ENCODE measurements at regions not wholly inside any gene's neighbourhood (a gene's known extent, or its start where the extent isn't known, plus 50 kb on each side); places are given as distances from the start of the nearest gene placed in this dataset.

DNA sequence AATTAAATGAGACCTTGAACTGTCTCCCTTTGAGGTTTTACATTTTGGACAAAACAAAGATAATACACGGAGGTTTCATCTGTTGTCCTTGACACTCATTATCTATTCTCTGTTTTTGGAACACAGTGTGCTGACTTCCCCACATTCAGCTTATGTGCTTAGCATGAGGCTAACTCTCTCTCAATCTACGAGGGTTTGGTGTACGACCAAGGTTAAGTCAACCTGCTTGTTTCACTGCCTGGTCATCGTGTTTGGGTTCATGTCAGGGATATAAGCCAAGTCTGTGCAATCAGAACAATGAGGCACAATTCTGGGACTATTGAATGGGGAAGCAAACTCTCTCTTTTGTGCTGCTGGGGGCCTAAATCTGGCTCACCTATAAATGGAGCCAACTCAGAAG is 328.5 kb upstream of the USP25 start:
- DNase-seq: no peak

DNA sequence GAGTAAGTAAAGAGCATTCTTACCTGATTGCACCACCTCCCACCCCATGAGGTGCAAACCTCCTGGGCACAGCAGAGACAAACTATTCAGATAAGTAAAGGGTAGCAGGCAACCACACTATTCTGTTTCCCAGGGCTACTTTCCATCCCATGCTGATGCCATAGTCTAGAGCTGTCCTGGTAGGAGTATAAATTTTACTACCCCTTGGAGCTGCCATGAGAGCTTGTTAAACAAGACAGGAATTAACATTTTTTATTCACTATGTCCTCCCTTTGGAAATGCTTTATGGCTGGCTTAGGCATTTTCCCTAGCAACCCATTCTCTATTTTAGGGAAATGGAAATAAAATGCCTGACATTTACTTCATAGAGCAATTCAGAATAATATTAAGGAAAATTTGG is 324.6 kb upstream of the USP25 start:
- DNase-seq: no peak

DNA sequence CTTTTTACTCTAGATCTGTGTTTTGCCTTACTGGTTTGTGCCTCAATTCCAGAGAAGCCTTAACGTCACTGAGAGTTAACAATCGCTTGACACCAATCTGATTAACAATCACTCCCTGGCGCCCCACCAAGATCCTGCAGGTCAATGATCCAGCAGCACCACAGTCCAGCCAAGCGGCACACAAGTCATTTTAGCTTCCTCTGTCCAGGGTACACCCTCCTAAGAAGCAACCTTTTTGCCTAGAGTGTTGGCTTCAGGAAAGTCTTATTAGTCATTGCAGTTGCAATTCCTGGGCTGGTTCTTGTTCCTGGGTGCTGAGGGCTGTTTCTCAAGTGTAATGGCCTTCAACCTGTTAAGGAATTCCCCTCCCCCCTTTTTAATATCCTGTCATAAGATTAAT is 323.0 kb upstream of the USP25 start:
- DNase-seq: no peak

DNA sequence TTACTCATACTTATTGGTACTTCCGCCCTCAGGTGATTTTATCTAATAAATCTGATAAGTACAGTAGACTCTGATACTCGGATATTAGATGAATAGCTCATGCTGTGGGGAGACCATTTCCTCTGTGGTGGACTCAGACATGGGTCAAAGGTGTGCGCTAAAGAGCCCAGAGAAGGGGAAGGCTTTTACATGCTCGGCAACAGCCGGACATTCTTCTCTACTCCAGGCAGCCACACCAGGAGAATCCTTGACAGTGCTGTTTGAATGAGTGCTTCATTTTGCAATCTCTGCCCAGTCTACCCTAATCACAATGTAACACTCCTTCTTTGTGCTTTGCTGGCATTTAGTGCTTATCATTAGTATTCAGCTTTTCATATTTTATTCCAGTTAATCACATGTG is 322.2 kb upstream of the USP25 start:
- DNase-seq: no peak

DNA sequence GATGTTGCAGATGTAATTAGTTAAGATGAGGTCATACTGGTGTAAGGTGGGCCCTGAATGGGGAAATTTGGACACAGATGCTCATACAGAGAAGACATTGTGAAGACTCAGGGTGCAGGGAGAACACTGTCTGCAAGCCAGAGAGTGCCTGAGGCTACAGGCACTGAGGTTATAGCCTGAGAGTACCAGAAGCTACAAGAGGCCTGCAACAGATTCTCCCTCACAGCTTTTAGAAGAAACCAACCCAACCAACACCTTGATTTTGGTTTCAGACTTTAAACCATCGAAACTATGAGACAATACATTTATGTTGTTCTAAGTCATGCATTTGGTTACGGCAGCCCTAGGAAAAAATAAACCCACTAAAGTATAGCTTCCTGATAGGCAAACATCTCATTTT is 321.7 kb upstream of the USP25 start:
- DNase-seq: no peak

DNA sequence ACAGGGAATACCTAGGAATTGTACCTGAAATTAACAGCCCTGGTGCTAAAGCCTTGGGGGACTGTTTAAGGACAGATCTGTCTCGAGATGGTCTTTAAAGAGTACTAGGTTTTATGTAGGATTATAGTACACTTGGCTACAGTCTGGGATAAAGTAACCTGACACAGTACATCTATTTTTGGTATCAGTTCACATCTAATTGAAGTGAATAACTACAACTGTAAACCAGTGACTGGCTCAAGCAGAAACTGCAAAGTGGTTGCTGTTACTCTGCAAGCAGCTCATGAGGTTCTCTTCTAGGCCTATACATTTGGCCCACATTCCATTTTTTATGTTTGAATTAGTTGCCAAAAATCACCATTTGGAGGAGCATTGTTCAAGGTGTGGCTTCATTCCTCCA is 320.8 kb upstream of the USP25 start:
- DNase-seq: no peak

DNA sequence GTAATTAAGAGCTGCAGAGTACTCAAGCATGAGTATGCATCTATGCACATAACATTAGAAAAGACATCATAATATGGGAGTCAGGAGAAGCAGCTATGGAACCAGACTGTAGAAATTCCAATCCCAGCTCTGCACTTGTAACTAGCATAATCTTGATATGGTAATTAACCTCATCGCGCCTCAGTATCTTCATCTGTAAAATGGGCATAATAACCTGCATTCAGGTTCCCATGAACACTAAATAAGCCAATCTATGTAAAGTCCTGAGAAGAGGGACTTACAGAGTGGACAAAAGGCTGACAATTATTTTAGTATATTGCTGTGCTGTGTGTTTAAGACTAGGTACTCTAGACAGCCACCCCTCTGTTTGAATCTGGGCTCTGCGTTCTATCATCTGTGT is 318.9 kb upstream of the USP25 start:
- no peak for DNase-seq

DNA sequence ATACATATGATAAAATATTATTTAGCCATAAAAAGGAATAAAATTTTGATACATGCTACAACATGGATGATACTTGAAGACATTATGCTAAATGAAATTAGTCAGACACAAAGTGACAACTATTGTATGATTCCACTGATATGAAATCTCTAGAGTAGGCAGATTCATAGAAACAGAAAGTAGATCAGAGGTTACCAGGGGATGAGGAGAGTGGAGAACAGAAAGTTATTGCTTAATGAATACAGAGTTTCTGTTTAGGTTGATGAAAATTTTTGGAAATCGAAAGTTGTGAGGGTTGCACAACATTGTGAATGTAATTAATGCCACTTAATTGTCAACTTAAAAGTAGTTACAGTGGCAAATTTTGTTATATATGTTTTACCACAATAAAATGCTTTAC is 315.7 kb upstream of the USP25 start:
- DNase-seq: no peak

DNA sequence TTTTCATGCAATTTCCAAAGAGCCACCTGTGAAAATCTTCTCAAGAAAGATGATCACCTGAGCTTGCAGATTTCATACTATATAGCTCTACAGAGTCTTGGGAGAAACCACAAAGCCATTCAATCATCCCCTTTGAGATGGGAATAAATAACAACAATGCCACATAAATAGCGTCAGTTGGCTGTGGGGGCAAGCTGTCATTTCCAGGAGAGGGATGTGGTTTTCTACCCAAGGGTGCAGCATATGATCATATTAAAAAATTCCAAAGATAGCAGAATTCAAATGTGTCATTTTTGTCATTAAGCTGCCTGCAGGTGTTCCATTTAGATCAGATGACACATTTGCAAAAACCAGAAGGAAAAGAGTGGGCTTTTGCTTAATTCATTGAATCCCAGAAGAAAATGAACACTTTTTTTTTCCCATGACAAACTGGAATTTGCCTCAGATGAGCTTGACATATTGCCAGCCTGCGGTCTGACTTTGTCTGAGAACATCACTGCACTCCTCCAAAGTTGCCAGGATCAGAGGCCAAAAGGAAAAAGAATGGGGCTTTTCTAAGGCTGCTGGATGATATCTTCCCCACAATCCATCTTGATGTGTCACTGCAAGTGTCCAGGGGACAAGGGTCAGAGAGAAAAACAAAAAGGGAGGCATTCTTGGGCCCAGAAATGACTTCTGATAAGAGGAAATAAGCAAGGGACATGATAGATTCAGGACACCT is 314.1 kb upstream of the USP25 start:
- DNase-seq: no peak

DNA sequence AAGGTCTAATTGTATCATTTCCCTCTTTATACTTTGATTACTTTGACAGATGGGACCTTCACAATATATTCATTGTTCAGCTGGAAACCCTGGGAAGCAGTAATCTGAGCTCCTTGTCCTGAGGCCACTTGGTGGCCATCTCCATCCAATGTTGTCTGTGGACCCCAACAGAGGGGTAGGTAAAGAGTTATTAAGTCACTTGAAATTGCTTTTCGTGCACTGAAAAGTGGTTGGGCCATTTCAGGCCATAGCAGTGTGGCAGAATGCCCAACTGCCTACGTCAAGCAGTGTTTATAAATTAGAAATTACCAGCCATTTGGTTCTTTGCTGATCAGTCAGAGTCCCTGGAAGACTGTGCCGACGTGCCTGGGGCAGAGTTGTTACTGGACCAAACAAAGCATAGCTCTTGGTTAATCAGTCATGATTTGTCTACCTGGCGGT is 308.3 kb upstream of the USP25 start:
- no peak for DNase-seq

DNA sequence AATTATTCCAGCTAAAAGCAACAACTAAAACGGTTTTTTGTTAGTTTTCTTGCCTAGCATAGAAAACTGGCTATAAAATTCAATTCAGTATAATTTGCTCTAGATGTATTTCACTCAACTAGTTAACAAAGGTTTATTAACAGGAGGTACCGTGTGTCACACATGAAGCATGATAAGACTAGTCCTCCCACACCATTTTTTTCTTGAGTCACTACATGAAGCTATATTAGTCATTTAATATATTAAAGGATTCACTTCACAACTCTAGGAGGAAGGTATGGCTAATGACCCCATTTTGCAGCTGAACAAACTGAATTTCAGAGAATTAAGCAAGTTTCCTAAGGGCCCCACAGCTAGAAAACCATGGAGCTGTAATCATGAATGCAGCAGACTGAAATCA is 307.8 kb upstream of the USP25 start:
- DNase-seq: no peak

DNA sequence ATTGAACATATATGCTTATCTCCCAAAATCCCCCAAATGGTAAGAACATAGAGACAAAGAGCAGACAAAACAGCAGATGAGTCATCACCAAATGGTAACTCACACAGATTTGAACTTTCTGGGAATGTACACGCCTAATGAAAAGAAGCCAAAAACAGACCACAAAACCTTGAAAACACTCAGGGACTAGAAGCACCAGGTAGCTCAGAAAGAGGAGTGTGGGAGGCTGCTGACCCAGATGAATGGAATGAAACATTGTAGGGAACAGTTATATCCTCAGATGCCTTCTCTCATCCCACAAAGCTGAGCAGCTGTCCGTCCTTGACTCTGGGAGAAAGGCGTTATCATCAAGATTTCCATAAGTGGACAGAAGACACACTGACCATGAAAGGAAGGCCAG is 307.0 kb upstream of the USP25 start:
- no peak for DNase-seq

DNA sequence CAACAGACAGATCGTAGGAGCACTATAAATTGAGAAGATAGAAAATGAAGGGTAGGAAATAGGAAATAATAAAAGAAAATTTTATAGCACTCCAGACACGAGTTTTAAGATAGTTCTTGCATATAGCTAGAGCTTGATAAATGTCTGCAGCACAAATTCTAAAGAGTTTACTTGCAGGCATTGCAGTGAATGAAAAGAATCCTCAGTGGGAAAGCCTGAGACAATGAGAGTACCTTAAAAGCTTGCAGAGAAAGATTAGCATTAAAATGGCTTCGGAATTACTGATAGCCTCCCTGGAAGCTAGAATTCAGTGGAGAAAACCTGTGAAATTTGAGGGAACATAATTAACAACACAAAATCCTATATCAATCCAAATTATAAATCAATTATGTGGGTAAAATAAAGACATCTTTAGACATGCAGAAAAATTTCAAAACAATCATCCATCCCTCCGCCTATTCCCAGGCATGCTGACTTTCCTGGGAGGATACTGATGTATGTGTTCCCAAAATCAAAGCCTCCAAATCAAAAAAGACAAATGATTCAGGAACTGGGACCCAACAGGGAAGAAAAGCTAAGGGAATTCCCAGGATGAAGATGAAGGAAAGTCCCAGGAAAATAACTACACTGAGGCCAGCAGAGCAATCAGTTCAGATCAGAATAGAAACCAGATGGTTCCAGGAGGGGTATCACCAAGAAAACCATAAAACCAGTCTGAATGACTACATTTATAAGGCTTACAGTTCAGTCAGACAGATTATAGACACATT is 305.9 kb upstream of the USP25 start:
- no peak for DNase-seq

DNA sequence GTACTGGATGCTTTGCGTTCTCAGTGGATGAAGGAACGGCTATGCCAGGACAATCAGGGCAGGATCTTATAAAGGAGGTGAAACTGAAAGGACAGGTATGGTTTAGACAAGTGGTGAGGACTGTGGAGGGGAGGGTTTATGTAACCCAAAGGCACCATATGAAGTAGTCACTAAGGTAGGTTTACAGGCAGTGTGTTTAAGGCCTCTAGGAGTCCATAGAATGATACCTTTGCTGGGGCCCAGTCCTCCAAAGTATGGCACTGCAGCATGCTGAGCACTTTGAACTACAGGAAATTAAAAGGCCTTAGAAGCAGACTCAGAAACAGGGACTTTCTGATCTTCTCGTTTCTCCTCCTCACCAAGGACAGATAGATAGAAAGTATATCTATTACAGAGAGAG is 304.7 kb upstream of the USP25 start:
- DNase-seq: no peak

DNA sequence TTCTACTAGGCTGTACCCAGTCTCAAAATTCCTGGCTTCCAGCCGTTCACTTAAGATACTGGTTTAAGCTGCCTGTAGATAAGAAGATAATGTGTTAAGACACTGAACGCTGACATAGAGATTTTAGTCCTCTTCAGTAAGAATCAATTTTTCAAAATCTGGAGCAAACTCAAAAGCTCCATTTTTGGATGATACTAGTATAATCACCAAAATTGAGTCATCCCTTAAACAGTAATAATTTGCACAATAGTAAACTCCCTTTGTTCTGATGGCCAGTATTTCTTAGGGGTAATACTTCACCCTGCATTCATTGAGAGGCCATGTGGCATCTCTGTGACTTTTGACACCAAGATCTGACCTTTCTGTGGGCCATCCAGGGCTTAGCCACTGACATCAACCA is 299.8 kb upstream of the USP25 start:
- DNase-seq: no peak

DNA sequence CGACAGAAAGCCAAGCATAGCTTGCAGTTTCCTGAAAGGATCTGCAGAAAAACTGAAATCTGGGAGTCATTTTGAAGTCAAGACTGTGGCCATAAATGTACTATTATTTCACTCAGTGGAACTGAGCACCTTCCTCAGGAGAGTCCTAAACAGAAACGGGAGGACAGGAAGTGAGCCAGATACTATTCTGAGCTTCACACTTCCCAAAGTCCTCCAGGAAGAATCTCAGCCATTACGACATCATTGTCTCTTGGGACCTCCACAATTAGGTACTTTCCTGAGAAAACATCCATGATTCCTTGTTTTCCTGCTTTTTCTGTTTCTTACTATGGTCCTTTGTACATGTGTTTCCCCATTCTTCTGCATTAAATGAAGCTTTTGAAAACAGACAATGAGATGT is 299.2 kb upstream of the USP25 start:
- no peak for DNase-seq

DNA sequence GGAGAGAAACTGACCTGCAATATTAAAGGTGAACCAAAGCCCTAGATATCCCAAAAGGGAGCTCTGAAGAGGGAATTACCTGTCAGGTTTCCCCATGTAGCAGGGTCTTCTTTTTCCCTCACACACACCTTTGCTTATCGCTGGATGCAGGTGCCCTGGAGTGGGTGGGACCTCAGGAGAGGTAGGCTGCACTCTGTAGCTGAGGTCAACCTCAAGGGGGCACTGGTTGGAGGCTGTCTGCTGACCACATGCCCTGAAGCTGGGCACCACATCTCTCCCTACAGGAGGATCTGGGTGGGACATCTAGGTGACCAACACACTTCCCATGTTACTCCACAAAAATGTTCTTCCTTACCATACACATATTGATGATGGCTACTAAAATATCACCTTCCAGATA is 298.7 kb upstream of the USP25 start:
- no peak for DNase-seq

DNA sequence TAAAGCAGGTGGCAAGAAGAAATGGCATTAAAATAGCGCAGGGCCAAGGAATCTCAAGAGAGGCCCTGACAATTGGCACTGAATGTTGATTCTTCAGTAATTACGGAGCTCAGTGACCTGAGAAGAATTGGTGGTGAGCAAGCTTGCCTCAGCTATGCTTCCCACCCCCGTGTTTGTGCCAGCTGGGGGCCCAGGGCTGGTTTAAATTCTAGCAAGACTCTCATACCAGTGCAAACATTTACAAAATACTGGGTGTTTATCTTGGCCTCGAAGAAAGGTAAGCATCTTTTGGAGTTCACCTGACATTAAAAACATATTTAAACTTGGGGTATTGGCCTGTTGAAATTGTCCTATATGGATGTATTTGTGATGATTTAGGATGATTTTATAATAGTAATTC is 296.7 kb upstream of the USP25 start:
- DNase-seq: no peak

DNA sequence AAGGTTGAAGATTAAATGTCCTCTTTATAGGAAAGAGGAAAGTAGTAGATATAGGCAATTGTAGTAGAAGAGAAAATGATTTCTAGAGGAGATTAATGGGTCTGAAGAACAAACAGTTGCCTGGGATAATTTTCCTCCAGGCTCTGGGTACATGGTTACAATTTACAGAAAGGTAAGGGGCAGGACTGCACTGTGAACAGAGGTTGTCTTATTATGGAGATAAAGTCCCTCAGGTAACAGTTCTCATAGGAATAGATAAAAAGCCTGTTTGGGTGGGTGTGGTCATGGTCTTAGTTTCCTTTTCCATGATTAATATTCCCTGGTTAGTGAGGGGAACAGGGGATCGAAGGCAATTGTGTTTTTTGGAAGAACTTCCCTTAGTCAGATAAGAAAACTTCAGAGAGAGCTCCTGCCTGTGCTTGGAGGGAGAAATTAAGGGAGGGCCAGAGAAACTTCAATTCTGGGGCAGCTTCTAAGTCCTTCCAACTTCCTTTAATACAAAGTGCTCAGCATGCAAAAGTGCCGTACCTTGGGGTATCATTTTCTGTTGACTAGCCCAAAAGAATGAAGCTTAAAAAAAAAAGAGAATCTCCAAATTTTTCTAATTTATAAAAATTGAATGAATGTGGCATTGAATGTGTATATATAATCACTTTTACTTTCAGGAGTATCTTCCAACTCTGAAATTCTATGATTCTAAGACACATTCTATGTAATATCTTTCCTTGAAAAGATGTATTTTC is 295.4 kb upstream of the USP25 start:
- DNase-seq: no peak

DNA sequence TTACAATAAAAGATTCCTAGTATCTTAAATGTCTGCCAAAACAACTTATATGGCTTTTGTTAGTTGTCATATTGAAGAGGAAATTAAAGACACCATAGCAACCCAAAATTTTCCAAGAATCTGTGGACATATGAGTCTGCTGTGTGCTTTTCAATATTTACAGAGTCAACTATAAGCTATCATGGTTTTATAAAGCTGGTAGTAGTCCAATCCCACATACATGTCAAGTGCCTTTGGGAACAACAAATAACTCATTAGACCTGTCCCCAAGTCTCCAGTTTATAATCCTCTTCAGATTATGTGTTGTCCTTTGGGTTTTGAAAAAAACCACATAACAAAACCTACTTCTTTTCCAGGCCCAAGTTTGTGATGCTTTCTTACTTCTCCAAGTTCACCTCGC is 293.8 kb upstream of the USP25 start:
- no peak for DNase-seq

DNA sequence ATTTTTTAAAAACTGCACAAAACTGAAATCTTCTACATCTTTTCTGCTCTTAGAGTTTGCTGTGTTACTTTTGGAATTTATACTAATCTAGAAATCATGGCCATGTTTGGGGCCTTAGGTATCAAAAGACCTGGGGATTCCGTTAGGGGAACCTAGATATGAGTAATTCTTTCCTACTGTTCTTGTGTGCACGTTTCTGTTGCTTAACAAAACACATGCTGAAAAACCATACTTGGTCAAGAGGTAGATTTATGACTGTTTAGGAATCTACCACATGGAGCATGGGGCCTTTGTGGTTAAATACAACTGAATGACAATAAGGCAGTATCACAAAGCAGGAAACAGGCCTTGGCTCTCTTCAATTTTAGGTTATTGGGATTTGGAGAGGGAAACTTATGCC is 291.9 kb upstream of the USP25 start:
- no peak for DNase-seq

DNA sequence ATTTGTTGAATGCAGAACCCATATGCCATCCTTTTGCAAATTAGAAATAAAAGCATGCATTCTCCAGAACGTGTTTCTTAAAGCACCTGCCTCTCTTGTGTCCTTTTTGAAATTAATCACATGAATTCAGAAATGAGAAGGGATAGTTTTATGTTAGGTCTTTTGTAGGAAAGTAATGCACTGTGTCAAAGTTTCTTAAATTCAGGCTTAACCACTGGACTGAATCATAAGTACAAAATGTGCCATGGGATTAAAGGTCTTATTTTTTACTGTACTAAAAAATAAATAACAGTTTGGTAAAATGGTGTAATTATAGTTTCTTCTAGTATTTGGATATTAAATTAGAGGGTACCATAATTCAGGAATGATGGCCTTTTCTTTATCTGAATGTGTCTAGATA is 290.1 kb upstream of the USP25 start:
- DNase-seq: no peak

DNA sequence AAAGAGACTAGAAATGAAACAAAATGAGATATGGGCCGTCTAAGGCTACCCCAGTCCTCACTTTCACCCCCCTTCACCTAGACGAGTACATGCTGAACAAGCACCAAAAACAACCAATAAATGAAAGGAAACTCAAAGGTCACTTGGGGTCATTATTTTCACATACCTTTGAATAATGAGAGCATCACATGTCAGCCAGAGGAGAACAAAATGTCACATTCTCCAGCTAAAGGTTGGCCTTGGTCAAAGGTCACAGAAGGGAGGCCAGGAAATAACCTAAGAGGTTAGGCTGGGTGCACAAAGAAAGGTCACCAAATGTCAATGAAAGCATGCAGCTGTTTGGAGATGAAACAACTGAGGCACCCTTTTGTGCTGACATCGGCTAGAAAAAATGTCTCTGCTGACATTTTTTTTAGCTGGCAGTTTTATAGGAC is 288.7 kb upstream of the USP25 start:
- no peak for DNase-seq

DNA sequence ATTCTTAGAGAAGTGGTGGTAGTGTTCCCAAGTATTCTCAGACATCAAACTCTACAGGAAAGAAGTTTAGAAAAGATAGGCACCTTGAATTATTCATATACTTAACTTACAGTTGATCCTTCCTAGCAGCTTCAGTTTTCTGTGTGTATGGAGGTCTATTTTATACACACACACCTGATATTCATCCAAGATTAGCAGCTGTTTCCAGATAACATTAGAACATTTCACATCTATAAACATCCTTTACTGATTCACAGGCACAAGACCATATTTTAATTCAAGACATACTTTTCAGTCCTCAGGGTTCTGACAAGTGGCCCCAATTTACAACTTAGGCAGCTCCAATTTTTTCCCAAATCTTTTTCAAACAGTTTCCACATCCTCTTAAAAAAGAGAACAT is 287.8 kb upstream of the USP25 start:
- no peak for DNase-seq

Measured in activated CD8-positive, alpha-beta memory T cell treated with anti-CD3 and anti-CD28 coated beads, Interleukin-2, amount 50 U/mL, for 4 hours (primary cell).